Lower lobe of right lung (tissue), 2 donors: ENCODE measurements at regions not wholly inside any gene's neighbourhood (a gene's known extent, or its start where the extent isn't known, plus 50 kb on each side); places are given as distances from the start of the nearest gene placed in this dataset.

Source experiments
- ATAC-seq, 2 donors: fragments of 200-7000 bp; cut with Tn5 transposase; one replicate each; pipeline ENCODE4 v1.9.1; 2020 to 2022; ENCODE audit warnings: mild to moderate bottlenecking in 2 of 2, moderate library complexity in 2 of 2
- DNase-seq: peaks from one replicate; pipeline ENCODE4 v3.0.0-alpha.2; 2020
- H3K27ac ChIP-seq: fragments of 200-600 bp; one replicate; pipeline ENCODE4 v1.8.0; 2022
- H3K27me3 ChIP-seq: fragments of 200-600 bp; one replicate; pipeline ENCODE4 v1.8.0; 2022; ENCODE audit warnings: low read depth
- H3K36me3 ChIP-seq: fragments of 200-600 bp; one replicate; pipeline ENCODE4 v1.8.0; 2022; ENCODE audit warnings: mild to moderate bottlenecking
- H3K4me1 ChIP-seq: fragments of 200-600 bp; one replicate; pipeline ENCODE4 v1.8.0; 2022
- H3K4me3 ChIP-seq: fragments of 200-600 bp; one replicate; pipeline ENCODE4 v1.8.0; 2022; ENCODE audit warnings: mild to moderate bottlenecking
- H3K9me3 ChIP-seq: fragments of 200-600 bp; one replicate; pipeline ENCODE4 v1.8.0; 2022
- intact Hi-C: fragments of 100-400 bp; cut with DNase I; formaldehyde crosslinking; loops from one replicate; pipeline ENCODE4 v1.11.0; 2022
- TF ChIP-seq, protein P1 (sequence below): fragments of 200-600 bp; IDR thresholded peaks from one replicate; pipeline ENCODE4 v1.8.0; 2022; ENCODE audit warnings: antibody characterized with exemption, mild to moderate bottlenecking
- donor health status: DM: no; HTN: yes; CAD: no; lungs with severe emphysema.

DNA sequence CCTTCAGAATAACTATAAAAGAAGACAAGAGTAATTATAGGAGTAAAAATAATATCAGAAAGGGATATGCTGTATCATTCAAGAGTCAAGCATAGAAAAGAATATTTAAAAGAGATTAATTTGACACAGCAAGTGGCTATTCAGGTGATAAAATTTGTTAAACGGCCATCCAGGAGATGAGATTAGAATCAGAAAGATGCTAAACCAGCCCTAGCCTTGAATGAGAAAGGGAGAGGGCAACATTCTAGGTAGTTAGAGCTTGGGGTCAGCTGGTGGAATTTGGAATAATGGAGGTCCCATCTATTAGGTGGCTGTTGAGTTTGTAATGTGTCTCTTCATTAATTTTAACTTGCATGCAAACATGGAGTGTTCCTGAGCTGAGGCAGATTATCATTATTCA is 350.5 kb upstream of the PABPC4L start:
- H3K36me3 ChIP-seq: no peaks in the 10 kb centered on the region
- ATAC-seq (no peak), DNase-seq (no peak)
- H3K9me3 ChIP-seq: peaks cover 9% of the 10 kb centered on the region
- no peaks in the 10 kb centered on the region for H3K4me1 ChIP-seq
- no peak overlapping the region for H3K4me3 ChIP-seq
- H3K27me3 ChIP-seq: no peaks in the 10 kb centered on the region
- TF ChIP-seq, protein P1, sequence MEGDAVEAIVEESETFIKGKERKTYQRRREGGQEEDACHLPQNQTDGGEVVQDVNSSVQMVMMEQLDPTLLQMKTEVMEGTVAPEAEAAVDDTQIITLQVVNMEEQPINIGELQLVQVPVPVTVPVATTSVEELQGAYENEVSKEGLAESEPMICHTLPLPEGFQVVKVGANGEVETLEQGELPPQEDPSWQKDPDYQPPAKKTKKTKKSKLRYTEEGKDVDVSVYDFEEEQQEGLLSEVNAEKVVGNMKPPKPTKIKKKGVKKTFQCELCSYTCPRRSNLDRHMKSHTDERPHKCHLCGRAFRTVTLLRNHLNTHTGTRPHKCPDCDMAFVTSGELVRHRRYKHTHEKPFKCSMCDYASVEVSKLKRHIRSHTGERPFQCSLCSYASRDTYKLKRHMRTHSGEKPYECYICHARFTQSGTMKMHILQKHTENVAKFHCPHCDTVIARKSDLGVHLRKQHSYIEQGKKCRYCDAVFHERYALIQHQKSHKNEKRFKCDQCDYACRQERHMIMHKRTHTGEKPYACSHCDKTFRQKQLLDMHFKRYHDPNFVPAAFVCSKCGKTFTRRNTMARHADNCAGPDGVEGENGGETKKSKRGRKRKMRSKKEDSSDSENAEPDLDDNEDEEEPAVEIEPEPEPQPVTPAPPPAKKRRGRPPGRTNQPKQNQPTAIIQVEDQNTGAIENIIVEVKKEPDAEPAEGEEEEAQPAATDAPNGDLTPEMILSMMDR: no peak
- intact Hi-C loops: no loop called here
- no peak overlapping the region for H3K27ac ChIP-seq

DNA sequence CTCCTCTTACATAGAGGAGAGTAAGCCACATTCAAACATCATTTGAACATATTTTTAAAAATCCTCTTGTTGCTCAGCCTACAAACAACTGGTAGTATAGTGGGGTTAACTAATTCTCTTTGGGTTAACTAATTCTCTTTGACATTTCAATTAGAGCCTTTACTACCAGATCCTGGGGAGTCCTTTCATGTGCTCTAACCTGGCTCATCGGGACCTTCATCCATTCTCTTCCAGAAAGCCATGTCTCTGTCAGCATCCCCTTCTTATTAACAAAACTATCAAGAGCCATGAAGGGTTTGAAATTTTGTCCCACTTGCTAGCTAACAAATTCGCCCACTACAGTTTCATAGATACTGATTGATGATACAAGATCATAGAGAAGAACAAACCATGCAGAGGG is 349.8 kb upstream of the PABPC4L start:
- no peak overlapping the region for H3K27ac ChIP-seq
- peaks cover 14% of the 10 kb centered on the region for H3K9me3 ChIP-seq
- H3K27me3 ChIP-seq: no peaks in the 10 kb centered on the region
- DNase-seq: no peak
- no peak for ATAC-seq
- TF ChIP-seq, protein P1: no peak
- no peaks in the 10 kb centered on the region for H3K36me3 ChIP-seq
- no peak overlapping the region for H3K4me3 ChIP-seq
- no peaks in the 10 kb centered on the region for H3K4me1 ChIP-seq
- intact Hi-C loops: no loop called here

DNA sequence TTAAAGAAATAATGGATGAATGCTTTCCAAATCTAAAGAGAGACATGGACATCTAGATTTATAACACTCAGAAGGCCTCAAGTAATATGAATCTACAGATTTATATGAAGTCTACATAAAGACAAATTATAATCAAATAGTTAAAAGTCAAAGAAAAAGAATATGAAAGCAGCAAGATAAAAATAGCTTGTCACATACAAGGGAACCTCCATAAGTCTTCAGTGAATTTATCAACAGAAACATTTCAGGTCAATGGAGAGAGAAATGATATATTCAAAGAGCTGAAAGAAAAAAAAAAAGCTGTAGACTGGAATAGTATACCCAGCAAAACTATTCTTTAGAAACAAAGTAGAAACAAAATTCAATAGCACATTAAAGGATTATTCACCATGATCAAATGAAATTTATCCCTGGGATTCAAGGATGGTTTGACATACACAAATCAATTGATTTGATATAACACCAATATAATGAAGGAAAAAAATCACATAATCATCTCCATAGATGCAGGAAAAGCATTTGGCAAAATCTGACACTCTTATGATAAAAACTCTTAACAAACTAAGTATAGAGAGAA is 346.6 kb upstream of the PABPC4L start:
- Histone ChIP-seq H3K9me3 (peaks cover 14% of the 10 kb centered on the region), H3K27ac (no peak overlapping the region), H3K4me1 (no peaks in the 10 kb centered on the region), H3K27me3 (no peaks in the 10 kb centered on the region), H3K4me3 (no peak overlapping the region), H3K36me3 (no peaks in the 10 kb centered on the region)
- ATAC-seq: no peak
- intact Hi-C loops: no loop called here
- TF ChIP-seq, protein P1: no peak
- no peak for DNase-seq

DNA sequence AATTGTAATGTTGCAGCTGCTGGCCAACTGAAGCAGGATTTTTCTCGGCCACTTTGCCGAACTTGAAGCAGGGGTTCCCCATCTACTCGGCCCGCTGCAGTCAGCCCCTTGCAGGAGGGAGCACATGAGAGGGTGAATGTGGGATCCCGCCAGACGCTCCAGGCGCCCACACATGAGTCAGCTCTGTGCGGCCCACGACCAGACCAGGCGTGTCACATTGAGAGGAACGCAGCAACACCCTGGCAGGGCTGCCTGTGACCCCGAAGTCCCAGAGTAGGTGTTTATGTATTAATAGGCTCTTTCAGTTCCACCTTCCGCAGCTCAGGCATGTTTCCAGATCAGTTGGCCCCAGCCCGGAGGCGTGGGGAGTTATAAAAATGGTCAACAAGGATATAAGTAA is 344.7 kb upstream of the PABPC4L start:
- ATAC-seq (no peak), DNase-seq (no peak)
- Histone ChIP-seq H3K4me1 (no peaks in the 10 kb centered on the region), H3K9me3 (peaks cover 14% of the 10 kb centered on the region), H3K36me3 (no peaks in the 10 kb centered on the region), H3K4me3 (no peak overlapping the region), H3K27ac (no peak overlapping the region), H3K27me3 (no peaks in the 10 kb centered on the region)
- intact Hi-C loops: no loop called here
- TF ChIP-seq, protein P1: no peak

DNA sequence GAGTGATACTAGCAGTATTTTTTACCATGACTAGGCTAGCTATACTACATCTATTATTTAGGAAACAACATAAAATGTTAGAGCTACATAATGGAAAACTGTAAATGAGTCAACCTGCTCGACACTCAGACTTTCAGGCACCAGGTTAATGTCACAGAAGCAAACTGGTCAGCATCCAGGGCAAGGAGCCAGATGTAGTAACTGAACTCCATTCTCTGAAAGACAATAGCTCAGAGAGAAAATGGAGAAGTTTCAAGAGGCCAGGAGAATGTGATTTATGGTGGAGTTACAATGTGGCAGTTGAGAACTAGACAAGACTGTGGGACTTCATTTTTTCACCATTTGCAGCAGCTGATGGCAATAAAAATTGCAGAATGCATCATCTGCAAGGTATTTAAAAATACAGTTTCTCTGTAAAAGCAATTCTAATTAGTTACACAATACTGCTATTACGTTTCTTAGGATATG is 342.7 kb upstream of the PABPC4L start:
- TF ChIP-seq, protein P1: no peak
- no peak overlapping the region for H3K4me3 ChIP-seq
- no peak for DNase-seq

More for the DNA sequence above, 342.7 kb upstream of the PABPC4L start:
- Histone ChIP-seq H3K9me3 (peaks cover 14% of the 10 kb centered on the region), H3K36me3 (no peaks in the 10 kb centered on the region), H3K27me3 (no peaks in the 10 kb centered on the region), H3K27ac (no peak overlapping the region), H3K4me1 (no peaks in the 10 kb centered on the region)
- intact Hi-C loops: no loop called here
- no peak for ATAC-seq
